Glutamatergic neuron (in vitro differentiated cells): ENCODE measurements at regions not wholly inside any gene's neighbourhood (a gene's known extent, or its start where the extent isn't known, plus 50 kb on each side); places are given as distances from the start of the nearest gene placed in this dataset.

ENCODE experiments used
- DNase-seq: peaks from one replicate; pipeline ENCODE4 v3.0.0; 2022
- H3K27ac Mint-ChIP-seq: one replicate; pipeline ENCODE4 v1.8.0; 2020; ENCODE audit warnings: mild to moderate bottlenecking, mixed read lengths, inconsistent platforms; ENCODE audit not compliant: unreplicated experiment
- H3K27me3 Mint-ChIP-seq: one replicate; pipeline ENCODE4 v1.8.0; 2020; ENCODE audit warnings: mild to moderate bottlenecking, moderate library complexity, mixed read lengths, inconsistent platforms; ENCODE audit not compliant: unreplicated experiment
- H3K36me3 Mint-ChIP-seq: one replicate; pipeline ENCODE4 v1.8.0; 2020; ENCODE audit warnings: mild to moderate bottlenecking, mixed read lengths, inconsistent platforms; ENCODE audit not compliant: unreplicated experiment
- H3K4me1 Mint-ChIP-seq: one replicate; pipeline ENCODE4 v1.8.0; 2020; ENCODE audit warnings: mild to moderate bottlenecking, low read depth, mixed read lengths, inconsistent platforms; ENCODE audit not compliant: unreplicated experiment
- H3K4me3 Mint-ChIP-seq: one replicate; pipeline ENCODE4 v1.8.0; 2020; ENCODE audit warnings: mild to moderate bottlenecking, mixed read lengths, inconsistent platforms; ENCODE audit not compliant: unreplicated experiment
- H3K9me3 Mint-ChIP-seq: one replicate; pipeline ENCODE4 v1.8.0; 2020; ENCODE audit warnings: mild to moderate bottlenecking, moderate library complexity, mixed read lengths, inconsistent platforms; ENCODE audit not compliant: unreplicated experiment
- CTCF ChIP-seq: fragments of 200-600 bp; sonication (generic); IDR thresholded peaks from one replicate; pipeline ENCODE4 v1.5.0; 2021; ENCODE audit not compliant: partially characterized antibody, unreplicated experiment

- H3K4me3 Mint-ChIP-seq = no peak overlapping the region
- peaks cover 4% of the 10 kb centered on the region for H3K4me1 Mint-ChIP-seq
- H3K36me3 Mint-ChIP-seq = no peaks in the 10 kb centered on the region
- no peak for TF ChIP-seq CTCF
- no peaks in the 10 kb centered on the region for H3K27me3 Mint-ChIP-seq
- no peak overlapping the region for H3K27ac Mint-ChIP-seq
- H3K9me3 Mint-ChIP-seq = no peaks in the 10 kb centered on the region
- DNase-seq = no peak
Observed at GRCh38 chr4:180741703-180742102, 1501.5 kb upstream of the TENM3 start.

GRCh38 chr4:180745019-180745418, 1498.2 kb upstream of the TENM3 start:
- TF ChIP-seq CTCF = no peak
- no peaks in the 10 kb centered on the region for H3K27me3 Mint-ChIP-seq
- H3K4me3 Mint-ChIP-seq = no peak overlapping the region
- H3K27ac Mint-ChIP-seq = no peak overlapping the region
- no peak for DNase-seq
- no peaks in the 10 kb centered on the region for H3K36me3 Mint-ChIP-seq
- no peaks in the 10 kb centered on the region for H3K9me3 Mint-ChIP-seq
- peaks cover 4% of the 10 kb centered on the region for H3K4me1 Mint-ChIP-seq

- DNase-seq = no peak
- Mint-ChIP-seq H3K4me3 (no peak overlapping the region), H3K36me3 (peaks cover 9% of the 10 kb centered on the region), H3K4me1 (no peaks in the 10 kb centered on the region), H3K27ac (no peak overlapping the region), H3K27me3 (peaks cover 2% of the 10 kb centered on the region), H3K9me3 (peaks cover 2% of the 10 kb centered on the region)
- TF ChIP-seq CTCF = no peak
Observed at GRCh38 chr4:180751009-180751408, 1492.2 kb upstream of the TENM3 start.

- Mint-ChIP-seq H3K4me1 (no peaks in the 10 kb centered on the region), H3K27ac (no peak overlapping the region), H3K9me3 (peaks cover 2% of the 10 kb centered on the region), H3K4me3 (no peak overlapping the region), H3K27me3 (peaks cover 2% of the 10 kb centered on the region), H3K36me3 (peaks cover 9% of the 10 kb centered on the region)
- TF ChIP-seq CTCF = no peak
- no peak for DNase-seq
Observed at GRCh38 chr4:180757927-180758326, 1485.3 kb upstream of the TENM3 start.

GRCh38 chr4:180766045-180766444, 1477.2 kb upstream of the TENM3 start:
- Mint-ChIP-seq H3K36me3 (no peaks in the 10 kb centered on the region), H3K9me3 (no peaks in the 10 kb centered on the region), H3K4me1 (peaks cover 19% of the 10 kb centered on the region), H3K4me3 (peak overlapping the region; percentile 61), H3K27ac (no peak overlapping the region), H3K27me3 (peaks cover 3% of the 10 kb centered on the region)
- TF ChIP-seq CTCF = peak; percentile 14
- DNase-seq = peak; percentile 50
